K562 (cell line): ENCODE measurements at regions not wholly inside any gene's neighbourhood (a gene's known extent, or its start where the extent isn't known, plus 50 kb on each side); places are given as distances from the start of the nearest gene placed in this dataset.

Source experiments
- CEBPZ ChIP-seq: fragments of 150-350 bp; IDR thresholded peaks from 2 replicates; pipeline ENCODE4 v1.6.1; 2014; ENCODE audit warnings: low read depth, mild to moderate bottlenecking, low read length, borderline replicate concordance
- CTBP1 ChIP-seq: fragments of 450-650 bp; IDR thresholded peaks from 2 replicates; pipeline ENCODE4 v1.6.1; 2016; ENCODE audit warnings: borderline replicate concordance
- DACH1 ChIP-seq: fragments of 450-650 bp; IDR thresholded peaks from 2 replicates; pipeline ENCODE4 v1.6.1; 2018; ENCODE audit not compliant: partially characterized antibody
- DDX20 ChIP-seq: fragments of 450-650 bp; IDR thresholded peaks from 2 replicates; pipeline ENCODE4 v1.6.1; 2016; ENCODE audit warnings: missing genetic modification characterization, low read depth, mild to moderate bottlenecking, missing compliant biosample characterization, moderate library complexity
- DPF2 ChIP-seq: fragments of 450-650 bp; IDR thresholded peaks from 2 replicates; pipeline ENCODE4 v1.6.1; 2016
- FOXA3 ChIP-seq, 2 experiments: fragments of 450-650 bp in 1 of 2; sonication (generic) in 1 of 2; formaldehyde crosslinking; IDR thresholded peaks in 1 of 2; conservative IDR thresholded peaks in 1 of 2; 2 replicates each; pipeline versions ENCODE4 v1.4.0 to v1.8.0; 2020 to 2022; ENCODE audit warnings: mild to moderate bottlenecking in 2 of 2, missing genetic modification reagents in 1 of 2
- FOXJ3 ChIP-seq: sonication (generic); formaldehyde crosslinking; IDR thresholded peaks from 2 replicates; pipeline ENCODE4 v1.4.0; 2020; ENCODE audit warnings: mild to moderate bottlenecking, missing genetic modification reagents
- FUS ChIP-seq: fragments of 200-400 bp; formaldehyde crosslinking; optimal IDR thresholded peaks from 2 replicates; pipeline ENCODE3; 2017; ENCODE audit warnings: low read depth, low read length
- HDGF ChIP-seq: fragments of 450-650 bp; IDR thresholded peaks from 2 replicates; pipeline ENCODE4 v1.6.1; 2016
- KAT7 ChIP-seq: sonication (generic); formaldehyde crosslinking; IDR thresholded peaks from 2 replicates; pipeline ENCODE4 v1.8.0; 2022; ENCODE audit warnings: missing genetic modification reagents, mild to moderate bottlenecking, borderline replicate concordance
- MBD2 ChIP-seq: sonication (generic); IDR thresholded peaks from 2 replicates; pipeline ENCODE4 v1.6.1; 2016; ENCODE audit warnings: low read depth, borderline replicate concordance
- MYBL2 ChIP-seq, 2 experiments: fragments of 450-650 bp in 1 of 2; sonication (generic) in 1 of 2; formaldehyde crosslinking in 1 of 2; IDR thresholded peaks; 2 replicates each; pipeline versions ENCODE4 v1.6.1 to v1.8.1; 2017 to 2022; ENCODE audit warnings: borderline replicate concordance in 1 of 2, inconsistent platforms in 1 of 2, low read depth in 1 of 2, mild to moderate bottlenecking in 1 of 2, missing genetic modification reagents in 1 of 2, moderate library complexity in 1 of 2
- NBN ChIP-seq: fragments of 450-650 bp; IDR thresholded peaks from 2 replicates; pipeline ENCODE4 v1.6.1; 2016; ENCODE audit warnings: low read depth, mild to moderate bottlenecking
- POLR2AphosphoS5 ChIP-seq: IDR thresholded peaks from 2 replicates; pipeline ENCODE4 v1.6.1; 2011; ENCODE audit warnings: mild to moderate bottlenecking, low read depth, low read length, moderate library complexity; ENCODE audit not compliant: control insufficient read depth, insufficient read depth
- PRMT5 ChIP-seq: sonication (generic); formaldehyde crosslinking; IDR thresholded peaks from 2 replicates; pipeline ENCODE4 v1.5.0; 2020; ENCODE audit warnings: missing genetic modification reagents
- PURB ChIP-seq: sonication (generic); formaldehyde crosslinking; IDR thresholded peaks from 2 replicates; pipeline ENCODE4 v1.9.0; 2021; ENCODE audit warnings: low read depth, mild to moderate bottlenecking, missing genetic modification reagents
- SMARCA5 ChIP-seq: fragments of 450-650 bp; IDR thresholded peaks from 2 replicates; pipeline ENCODE4 v1.6.1; 2016
- SMARCC2 ChIP-seq: fragments of 450-650 bp; IDR thresholded peaks from 2 replicates; pipeline ENCODE4 v1.6.1; 2017; ENCODE audit warnings: antibody characterized with exemption, moderate library complexity, mild to moderate bottlenecking, low read depth
- ZFX ChIP-seq: sonication (generic); formaldehyde crosslinking; IDR thresholded peaks from 2 replicates; pipeline ENCODE4 v1.8.0; 2022; ENCODE audit warnings: mild to moderate bottlenecking, missing genetic modification reagents, moderate library complexity
- ZNF232 ChIP-seq: sonication (generic); formaldehyde crosslinking; IDR thresholded peaks from 2 replicates; pipeline ENCODE4 v1.8.0; 2022; ENCODE audit warnings: mild to moderate bottlenecking, missing genetic modification reagents
- ZNF347 ChIP-seq: fragments of 450-650 bp; formaldehyde crosslinking; IDR thresholded peaks from 2 replicates; pipeline ENCODE4 v1.4.0; 2020; ENCODE audit warnings: low read depth, mild to moderate bottlenecking, moderate library complexity

- TF ChIP-seq CTBP1 (no peak), PRMT5 (CRISPR knock-in tag) (no peak), POLR2AphosphoS5 (no peak), MBD2 (no peak), FOXA3 (CRISPR knock-in tag; conservative IDR thresholded peaks at IDR 0.05 in 1 of 2, IDR thresholded peaks at IDR 0.05 in 1 of 2) (no peak), CEBPZ (no peak), NBN (no peak), PURB (CRISPR knock-in tag) (no peak), MYBL2 (IDR thresholded peaks at IDR 0.05; ENCODE audit: low read depth) (no peak), MYBL2 (CRISPR knock-in tag; IDR thresholded peaks at IDR 0.05; ENCODE audit: borderline replicate concordance) (no peak), SMARCC2 (no peak), DDX20 (tag) (no peak), DACH1 (no peak), SMARCA5 (no peak), ZFX (CRISPR knock-in tag) (no peak), DPF2 (peak; percentile 61), KAT7 (CRISPR knock-in tag) (no peak), FOXJ3 (no peak), HDGF (no peak), ZNF347 (no peak), FUS (no peak), ZNF232 (no peak)
These were observed 119.1 kb downstream of the PCDH10 start (continued) for GRCh38 chr4:133268205-133268604.
